Esophagus muscularis mucosa (tissue), 4 donors: ENCODE measurements at regions not wholly inside any gene's neighbourhood (a gene's known extent, or its start where the extent isn't known, plus 50 kb on each side); places are given as distances from the start of the nearest gene placed in this dataset.

Experiments used
- CTCF ChIP-seq, 3 experiments: fragments of 200-600 bp in 2 of 3; fragments of 450-650 bp in 1 of 3; sonication (generic) in 2 of 3; IDR thresholded peaks; one replicate each; pipeline ENCODE4 v1.5.1; 2017 to 2019; ENCODE audit warnings: antibody characterized with exemption in 3 of 3, mild to moderate bottlenecking in 2 of 3, moderate library complexity in 1 of 3
- EP300 ChIP-seq: sonication (generic); formaldehyde crosslinking; IDR thresholded peaks from one replicate; pipeline ENCODE4 v1.6.1; 2017; ENCODE audit warnings: antibody characterized with exemption
- POLR2A ChIP-seq: fragments of 450-650 bp; IDR thresholded peaks from one replicate; pipeline ENCODE4 v1.6.1; 2017; ENCODE audit warnings: antibody characterized with exemption, moderate library complexity, mild to moderate bottlenecking, low read depth
- POLR2AphosphoS5 ChIP-seq, 2 donors: sonication (generic); formaldehyde crosslinking; IDR thresholded peaks; one replicate each; pipeline ENCODE4 v1.6.1; 2017; ENCODE audit warnings: antibody characterized with exemption in 2 of 2

GRCh38 chr3:168998792-168999191 is 664.7 kb downstream of the MECOM start:
- TF ChIP-seq EP300 (no peak), POLR2A (no peak), CTCF (IDR thresholded peaks at IDR 0.05) (no peak), POLR2AphosphoS5 (IDR thresholded peaks at IDR 0.05) (no peak)
